Glomerular endothelial cell (primary cell): ENCODE measurements at regions not wholly inside any gene's neighbourhood (a gene's known extent, or its start where the extent isn't known, plus 50 kb on each side); places are given as distances from the start of the nearest gene placed in this dataset.

Experiments
- DNase-seq: peaks from one replicate; pipeline ENCODE4 v3.0.0-alpha.2; 2011; ENCODE audit warnings: low read depth, low spot score; ENCODE audit errors: extremely low read depth

- DNase-seq = no peak
Observed at GRCh38 chr18:45119876-45120275, 439.2 kb downstream of the SETBP1 start.

GRCh38 chr18:45121146-45121545 is 440.5 kb downstream of the SETBP1 start:
- no peak for DNase-seq

- no peak for DNase-seq
Observed at GRCh38 chr18:45122506-45122905, 441.8 kb downstream of the SETBP1 start.

- no peak for DNase-seq
Observed at GRCh38 chr18:45127405-45127804, 446.7 kb downstream of the SETBP1 start.

DNA sequence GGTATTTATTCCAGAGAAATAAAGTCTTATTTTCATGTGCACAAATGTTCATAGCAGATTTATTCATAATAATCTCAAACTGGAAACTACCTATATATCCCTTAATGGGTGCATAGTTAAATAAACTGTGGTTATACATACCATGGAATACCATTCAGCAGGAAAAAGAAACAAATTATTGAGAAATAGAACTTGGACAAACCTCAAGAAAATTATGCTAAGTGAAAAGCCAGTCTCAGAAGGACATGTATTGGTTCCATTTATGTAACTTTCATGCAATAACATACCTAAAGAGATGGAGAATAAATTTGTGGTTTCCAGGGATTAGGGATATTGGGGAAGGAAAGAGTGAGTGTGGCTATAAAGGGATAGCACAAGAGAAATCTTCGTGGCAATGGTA is 452.6 kb downstream of the SETBP1 start:
- no peak for DNase-seq

DNA sequence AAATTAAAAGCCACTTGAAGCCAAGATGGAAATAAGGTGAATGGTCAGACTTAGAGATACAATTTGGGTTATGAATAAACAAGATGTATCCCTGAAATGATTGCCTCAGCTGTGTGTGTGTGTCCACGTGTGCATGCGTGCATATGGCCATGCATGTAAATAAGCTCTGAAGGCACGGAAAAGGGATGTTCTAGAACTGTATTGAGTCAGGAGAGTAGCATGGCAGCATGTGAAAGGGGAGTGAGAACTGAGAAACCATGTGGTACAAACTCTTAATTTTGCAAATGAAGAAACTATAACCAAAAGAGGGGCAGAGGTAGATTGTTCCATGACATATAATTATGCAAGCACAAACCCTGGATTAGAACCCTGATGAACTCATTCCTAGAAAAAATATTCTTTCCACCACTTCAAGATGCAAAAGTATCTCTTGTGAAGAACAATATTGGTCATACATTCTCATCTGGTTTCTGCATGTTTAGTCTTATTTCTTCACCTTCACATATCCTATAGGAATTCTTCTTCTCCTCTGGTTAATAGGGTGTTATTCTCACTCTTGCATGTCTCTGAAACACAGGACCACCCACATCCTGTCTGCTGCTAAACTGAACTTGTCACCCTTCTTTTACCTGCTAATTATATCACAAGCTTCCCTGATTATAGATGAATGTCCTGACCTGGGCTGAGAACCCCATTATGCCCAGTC is 455.8 kb downstream of the SETBP1 start:
- DNase-seq = no peak

DNA sequence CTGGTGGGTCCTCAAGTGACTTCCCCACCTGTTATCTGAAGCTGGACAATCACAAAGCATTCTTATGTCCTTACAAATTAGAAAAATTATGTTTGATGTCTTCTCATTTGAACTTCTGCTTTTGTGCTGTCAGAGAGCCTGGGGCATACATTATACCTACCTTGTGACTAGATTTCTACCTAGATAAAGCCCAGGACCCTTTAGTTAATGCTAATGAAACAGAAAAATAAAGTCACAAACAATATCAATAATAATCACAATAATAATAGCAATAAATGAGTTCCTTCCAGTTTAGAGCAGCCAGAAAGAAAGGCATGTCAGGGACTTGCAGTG is 456.4 kb downstream of the SETBP1 start:
- DNase-seq = no peak

GRCh38 chr18:45139478-45139877 is 458.8 kb downstream of the SETBP1 start:
- DNase-seq = no peak

GRCh38 chr18:45142868-45143267 is 462.2 kb downstream of the SETBP1 start:
- DNase-seq = no peak

GRCh38 chr18:45149712-45150111 is 465.6 kb upstream of the SLC14A2 start:
- DNase-seq = no peak

- DNase-seq = no peak
Observed at GRCh38 chr18:45151645-45152044, 463.6 kb upstream of the SLC14A2 start.

DNA sequence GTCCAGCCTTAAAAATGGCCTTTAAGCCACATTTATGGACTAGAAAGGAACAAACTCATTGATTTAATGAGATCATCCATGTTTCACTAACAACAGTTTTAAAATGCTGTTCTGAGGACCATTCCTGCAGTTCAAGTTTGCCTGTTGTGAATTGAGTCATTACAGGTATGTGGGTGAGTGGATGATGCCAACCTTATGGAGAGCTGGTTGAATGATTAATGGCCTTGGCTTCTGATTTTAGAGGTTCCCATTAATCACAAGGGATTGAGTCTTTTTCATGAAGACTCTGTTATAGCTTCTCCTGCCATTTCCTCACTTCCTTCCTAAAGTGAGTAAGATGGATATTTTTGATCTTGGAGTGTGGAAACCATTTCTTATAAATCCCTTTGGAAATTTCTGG is 459.8 kb upstream of the SLC14A2 start:
- no peak for DNase-seq

GRCh38 chr18:45156946-45157345 is 458.3 kb upstream of the SLC14A2 start:
- DNase-seq = no peak

DNA sequence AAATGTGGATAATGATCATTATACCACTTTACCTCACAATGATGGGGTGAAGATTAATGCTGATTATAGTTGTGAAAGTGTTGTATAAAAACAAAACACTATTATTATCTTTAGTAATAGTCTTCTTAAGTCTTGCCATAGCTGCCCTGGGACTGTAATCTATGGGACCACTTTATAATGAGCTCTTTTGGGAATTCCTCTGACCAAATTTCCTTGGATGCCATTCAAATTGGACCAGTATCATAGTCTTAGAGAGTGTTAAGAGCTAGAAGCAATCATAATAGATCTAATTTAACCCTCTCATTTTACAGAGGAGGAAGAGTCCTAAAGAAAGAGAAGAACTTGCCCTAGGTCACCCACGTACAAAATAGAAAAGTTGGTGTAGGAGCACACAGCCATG is 457.7 kb upstream of the SLC14A2 start:
- DNase-seq = no peak

GRCh38 chr18:45161850-45162249 is 453.4 kb upstream of the SLC14A2 start:
- no peak for DNase-seq

GRCh38 chr18:45163871-45164270 is 451.4 kb upstream of the SLC14A2 start:
- DNase-seq = no peak

DNA sequence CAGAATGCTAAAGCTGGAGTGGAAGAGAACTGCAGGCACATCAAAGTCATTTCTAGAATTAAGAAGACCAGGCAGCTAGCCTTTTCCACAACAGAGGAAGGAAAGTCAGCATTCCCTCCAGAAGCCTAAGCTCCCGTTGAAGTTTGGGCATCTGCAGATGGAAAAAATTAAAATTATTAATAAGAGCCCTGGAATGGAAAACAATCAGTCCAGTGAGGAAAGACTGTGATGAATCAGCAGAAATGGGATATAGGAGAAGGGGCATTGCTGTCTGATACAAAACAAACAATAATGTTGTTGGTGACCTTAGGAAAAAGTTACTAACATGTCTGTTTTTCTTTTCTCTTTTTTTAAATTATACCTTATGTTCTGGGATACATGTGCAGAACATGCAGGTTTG is 450.7 kb upstream of the SLC14A2 start:
- no peak for DNase-seq

DNA sequence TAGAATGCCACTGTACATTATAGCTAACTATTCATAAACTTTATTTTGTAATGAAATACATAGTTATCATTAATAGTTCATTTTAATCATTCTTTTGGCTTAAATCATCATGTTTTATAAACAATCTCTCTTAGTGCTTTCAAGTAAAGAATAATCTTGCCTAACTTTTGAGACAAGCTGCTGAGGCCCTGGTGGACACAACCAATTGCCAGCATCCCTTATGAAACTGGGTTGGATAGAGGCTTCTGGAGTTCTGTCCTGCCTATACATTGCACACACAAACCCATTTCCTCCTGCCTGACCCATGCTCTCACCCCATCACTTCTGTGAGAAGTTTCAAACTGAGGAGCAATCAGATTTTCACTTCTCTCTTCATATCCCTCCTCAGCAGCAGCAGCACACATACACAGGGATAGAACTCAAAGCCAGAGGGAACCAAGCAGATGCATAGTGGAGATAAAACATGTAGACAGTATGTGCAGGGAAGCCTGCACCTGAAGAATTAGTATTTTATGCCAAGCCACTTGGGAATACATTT is 450.0 kb upstream of the SLC14A2 start:
- DNase-seq = no peak

- DNase-seq = no peak
Observed at GRCh38 chr18:45165871-45166270, 449.4 kb upstream of the SLC14A2 start.

DNA sequence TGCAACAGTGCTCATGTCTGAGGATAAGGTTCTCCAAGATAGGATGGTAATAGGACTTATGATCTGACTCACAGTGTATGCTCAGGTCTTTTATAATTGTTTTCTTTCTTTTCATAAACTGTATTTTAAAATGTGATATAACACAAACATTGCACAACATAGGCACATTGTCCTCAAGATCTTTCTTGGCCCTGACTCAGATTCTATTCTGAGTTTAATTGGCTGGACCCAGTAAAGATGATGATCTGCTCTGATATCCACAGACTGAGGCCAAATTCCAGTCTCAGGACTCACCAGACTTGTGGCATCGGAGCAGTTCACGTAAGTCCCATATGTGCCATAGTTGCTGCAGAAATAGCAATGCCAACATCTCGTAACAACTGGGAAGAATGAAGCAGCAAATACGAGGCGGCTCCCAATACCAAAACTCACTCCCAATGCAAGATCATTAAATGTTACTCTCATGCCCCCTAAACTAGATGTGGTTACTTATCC is 448.9 kb upstream of the SLC14A2 start:
- no peak for DNase-seq

- DNase-seq = no peak
Observed at GRCh38 chr18:45166836-45167551, 448.3 kb upstream of the SLC14A2 start.

GRCh38 chr18:45167631-45168280 is 447.5 kb upstream of the SLC14A2 start:
- DNase-seq = no peak
